Mucosa of gallbladder (tissue), 1 donor: ENCODE measurements at regions not wholly inside any gene's neighbourhood (a gene's known extent, or its start where the extent isn't known, plus 50 kb on each side); places are given as distances from the start of the nearest gene placed in this dataset.

Experiments used
- DNase-seq: peaks from one replicate; pipeline ENCODE4 v3.0.0-alpha.2; 2020; ENCODE audit warnings: low spot score
- donor health status: DM: no; HTN: no; CAD: no.

GRCh38 chrX:16491461-16491860, 158.5 kb upstream of the S100G start:
- no peak for DNase-seq

GRCh38 chrX:16496175-16496574, 153.8 kb upstream of the S100G start:
- no peak for DNase-seq

DNA sequence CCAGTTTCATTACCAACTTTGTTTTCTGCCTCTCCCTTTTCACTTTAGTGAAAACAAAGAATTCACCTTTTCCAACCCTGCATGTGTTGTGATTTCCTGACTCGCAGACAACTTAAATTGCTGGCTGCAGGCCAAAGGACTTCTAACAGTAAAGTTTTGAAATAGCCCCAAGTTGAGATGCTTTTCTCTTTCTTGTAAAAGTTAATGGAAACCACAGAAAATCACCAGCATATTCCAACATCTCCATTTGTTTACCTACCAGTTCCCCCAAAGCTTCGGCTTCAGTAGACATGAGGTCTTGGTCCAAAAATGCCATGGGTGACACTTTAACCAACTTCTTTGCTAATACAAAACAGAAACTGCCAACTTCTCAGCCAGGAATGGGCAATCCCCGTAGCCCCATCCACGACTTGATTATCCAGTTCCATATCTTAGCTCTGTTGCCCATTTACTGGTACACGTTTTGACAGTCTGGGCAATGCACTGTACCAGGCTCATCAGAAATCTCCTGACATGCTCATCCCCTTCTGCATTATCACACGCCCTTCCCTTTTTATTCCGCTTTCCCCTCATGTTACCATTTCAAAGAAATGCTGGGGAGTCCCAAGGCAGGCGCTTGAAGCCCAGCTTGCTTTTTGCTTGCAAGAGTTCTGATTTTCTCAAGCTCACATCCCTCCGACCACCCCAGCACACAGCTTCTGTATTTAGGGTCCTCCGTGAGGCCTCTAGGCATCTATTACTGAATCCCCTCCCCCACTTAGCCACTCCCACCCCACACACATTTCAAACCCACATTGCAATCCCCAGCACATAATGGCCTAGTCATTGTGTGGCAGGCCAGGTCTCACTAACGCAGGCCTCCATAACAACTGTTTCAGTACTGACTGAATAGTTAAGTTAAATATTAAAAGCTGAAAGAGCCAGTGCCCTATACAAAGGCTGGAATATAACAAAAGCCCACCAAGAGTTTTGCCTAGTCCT, 137.9 kb upstream of the S100G start:
- no peak for DNase-seq

DNA sequence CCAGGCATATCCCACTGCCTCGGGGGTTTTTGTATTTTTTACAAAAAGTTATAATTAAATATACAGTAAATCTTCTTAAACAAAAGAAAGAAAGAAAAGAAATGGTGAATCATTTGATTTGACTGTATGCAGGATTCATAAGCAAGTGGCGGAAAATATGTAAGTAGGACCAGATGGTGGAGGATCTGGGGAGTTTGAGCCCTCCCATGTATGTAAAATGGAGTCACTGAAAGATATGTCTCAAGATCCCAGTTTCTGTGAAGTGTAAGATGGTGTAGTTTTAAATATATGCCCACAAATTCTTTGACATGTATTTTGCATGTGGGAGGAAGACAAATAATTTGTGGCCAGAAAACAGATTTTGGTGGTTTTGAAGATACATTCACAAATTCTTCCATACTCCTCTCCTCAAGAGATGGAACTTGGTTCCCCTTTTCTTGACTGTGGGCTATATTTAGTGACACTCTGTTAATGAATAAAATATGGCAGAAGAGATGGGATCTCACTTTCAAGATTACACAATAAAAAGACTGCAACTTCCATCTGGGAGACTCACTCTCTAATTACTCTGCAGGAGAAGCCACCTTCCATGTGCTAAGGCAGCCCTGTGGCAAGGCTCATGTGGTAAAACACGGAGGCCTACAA, 133.6 kb upstream of the S100G start:
- DNase-seq: no peak

GRCh38 chrX:16517039-16517605, 132.8 kb upstream of the S100G start:
- no peak for DNase-seq

- DNase-seq: no peak
These were observed 131.8 kb upstream of the S100G start for GRCh38 chrX:16518131-16518530.

DNA sequence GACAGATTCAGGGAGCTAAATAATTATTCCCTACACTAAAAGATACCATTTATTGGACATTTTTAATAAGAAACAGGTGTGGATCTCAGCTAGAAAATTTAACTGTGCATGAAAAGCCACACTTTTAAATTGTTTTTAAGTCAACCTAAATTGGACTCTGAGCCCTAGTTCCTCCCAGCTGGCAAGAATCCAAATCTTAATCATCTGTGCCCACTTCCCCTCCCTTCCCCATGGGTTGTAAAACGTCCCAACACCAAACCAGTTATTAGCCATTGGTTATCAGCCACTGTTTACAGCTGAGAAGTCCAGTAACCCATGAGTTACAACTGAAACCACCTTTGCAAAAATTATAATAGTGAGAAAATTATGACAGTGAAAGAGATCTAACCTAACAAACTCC, 125.6 kb upstream of the S100G start:
- no peak for DNase-seq

GRCh38 chrX:16526003-16526402, 124.0 kb upstream of the S100G start:
- no peak for DNase-seq

- DNase-seq: no peak
These were observed 121.3 kb upstream of the S100G start for GRCh38 chrX:16528620-16529019.
